ENCODE measurements at regions not wholly inside any gene's neighbourhood (a gene's known extent, or its start where the extent isn't known, plus 50 kb on each side); places are given as distances from the start of the nearest gene placed in this dataset.

GRCh38 chr10:28250782-28251181 is 52.1 kb downstream of the MPP7 start:
- Mint-ChIP-seq H3K4me3 (no peak overlapping the region), H3K36me3 (ENCODE audit: low read depth) (no peaks in the 10 kb centered on the region), H3K4me1 (peaks cover 4% of the 10 kb centered on the region), H3K27ac (no peak overlapping the region), H3K27me3 (peaks cover 4% of the 10 kb centered on the region), H3K9me3 (no peaks in the 10 kb centered on the region)
- DNase-seq, result peak; percentile 41
- intact Hi-C loops (cut with micrococcal nuclease), result loop anchor here (1.0 to 2.0 kb wide), 2 partner anchors 52 to 132 kb away; partner anchors contain the start of gene MPP7

GRCh38 chr10:28250358-28250757 is 52.5 kb downstream of the MPP7 start:
- H3K27ac Mint-ChIP-seq, result no peak overlapping the region
- H3K9me3 Mint-ChIP-seq, result no peaks in the 10 kb centered on the region
- H3K27me3 Mint-ChIP-seq, result peaks cover 4% of the 10 kb centered on the region
- H3K36me3 Mint-ChIP-seq (ENCODE audit: low read depth), result no peaks in the 10 kb centered on the region
- intact Hi-C loops (cut with micrococcal nuclease), result loop anchor here (1.0 to 2.0 kb wide), 2 partner anchors 52 to 132 kb away; partner anchors contain the start of gene MPP7
- no peak overlapping the region for H3K4me3 Mint-ChIP-seq
- peaks cover 4% of the 10 kb centered on the region for H3K4me1 Mint-ChIP-seq
- peak; percentile 30 for DNase-seq

- no peak overlapping the region for H3K27ac Mint-ChIP-seq
- intact Hi-C loops (cut with micrococcal nuclease), result no loop called here
- H3K36me3 Mint-ChIP-seq (ENCODE audit: low read depth), result no peaks in the 10 kb centered on the region
- peak; percentile 48 for DNase-seq
- H3K27me3 Mint-ChIP-seq, result peaks cover 4% of the 10 kb centered on the region
- peaks cover 4% of the 10 kb centered on the region for H3K4me1 Mint-ChIP-seq
- no peaks in the 10 kb centered on the region for H3K9me3 Mint-ChIP-seq
- H3K4me3 Mint-ChIP-seq, result no peak overlapping the region
Measured at GRCh38 chr10:28249512-28249911, 53.4 kb downstream of the MPP7 start.

- peaks cover 6% of the 10 kb centered on the region for H3K4me1 Mint-ChIP-seq
- intact Hi-C loops (cut with micrococcal nuclease), result no loop called here
- H3K36me3 Mint-ChIP-seq (ENCODE audit: low read depth), result no peaks in the 10 kb centered on the region
- H3K4me3 Mint-ChIP-seq, result no peak overlapping the region
- H3K9me3 Mint-ChIP-seq, result no peaks in the 10 kb centered on the region
- DNase-seq, result peak; percentile 53
- peaks cover 3% of the 10 kb centered on the region for H3K27me3 Mint-ChIP-seq
- H3K27ac Mint-ChIP-seq, result no peak overlapping the region
Measured at GRCh38 chr10:28248092-28248491, 54.8 kb downstream of the MPP7 start.

- DNase-seq, result no peak
- Mint-ChIP-seq H3K9me3 (no peaks in the 10 kb centered on the region), H3K27ac (no peak overlapping the region), H3K4me3 (no peak overlapping the region), H3K4me1 (peaks cover 6% of the 10 kb centered on the region), H3K27me3 (peaks cover 3% of the 10 kb centered on the region), H3K36me3 (ENCODE audit: low read depth) (no peaks in the 10 kb centered on the region)
- intact Hi-C loops (cut with micrococcal nuclease), result no loop called here
Measured at GRCh38 chr10:28246023-28246422, 56.8 kb downstream of the MPP7 start.

- H3K27ac Mint-ChIP-seq, result no peak overlapping the region
- no peak for DNase-seq
- peaks cover 3% of the 10 kb centered on the region for H3K27me3 Mint-ChIP-seq
- intact Hi-C loops (cut with micrococcal nuclease), result no loop called here
- no peaks in the 10 kb centered on the region for H3K9me3 Mint-ChIP-seq
- H3K4me3 Mint-ChIP-seq, result no peak overlapping the region
- no peaks in the 10 kb centered on the region for H3K36me3 Mint-ChIP-seq (ENCODE audit: low read depth)
- peaks cover 6% of the 10 kb centered on the region for H3K4me1 Mint-ChIP-seq
Measured at GRCh38 chr10:28243923-28244322, 58.9 kb downstream of the MPP7 start.

- H3K4me3 Mint-ChIP-seq, result no peak overlapping the region
- no peaks in the 10 kb centered on the region for H3K9me3 Mint-ChIP-seq
- H3K36me3 Mint-ChIP-seq (ENCODE audit: low read depth), result no peaks in the 10 kb centered on the region
- H3K27me3 Mint-ChIP-seq, result peaks cover 3% of the 10 kb centered on the region
- no peak for DNase-seq
- H3K27ac Mint-ChIP-seq, result no peak overlapping the region
- H3K4me1 Mint-ChIP-seq, result peaks cover 2% of the 10 kb centered on the region
- intact Hi-C loops (cut with micrococcal nuclease), result no loop called here
Measured at GRCh38 chr10:28242555-28243204, 60.2 kb downstream of the MPP7 start.

GRCh38 chr10:28241741-28242399 is 61.0 kb downstream of the MPP7 start:
- DNase-seq, result peak; percentile 80
- peaks cover 2% of the 10 kb centered on the region for H3K4me1 Mint-ChIP-seq
- intact Hi-C loops (cut with micrococcal nuclease), result loop anchor here (1.0 to 2.0 kb wide), 2 partner anchors 499 to 684 kb away; no protein-coding TSS in a partner anchor
- no peaks in the 10 kb centered on the region for H3K36me3 Mint-ChIP-seq (ENCODE audit: low read depth)
- no peaks in the 10 kb centered on the region for H3K9me3 Mint-ChIP-seq
- H3K4me3 Mint-ChIP-seq, result no peak overlapping the region
- H3K27me3 Mint-ChIP-seq, result peaks cover 3% of the 10 kb centered on the region
- H3K27ac Mint-ChIP-seq, result no peak overlapping the region

GRCh38 chr10:28240400-28240799 is 62.5 kb downstream of the MPP7 start:
- peaks cover 3% of the 10 kb centered on the region for H3K27me3 Mint-ChIP-seq
- intact Hi-C loops (cut with micrococcal nuclease), result loop anchor here (2.0 kb wide), 1 partner anchor 498 kb away; no protein-coding TSS in a partner anchor
- H3K36me3 Mint-ChIP-seq (ENCODE audit: low read depth), result no peaks in the 10 kb centered on the region

GRCh38 chr10:28236591-28236990 is 66.3 kb downstream of the MPP7 start:
- intact Hi-C loops (cut with micrococcal nuclease), result no loop called here
- H3K36me3 Mint-ChIP-seq (ENCODE audit: low read depth), result no peaks in the 10 kb centered on the region
- H3K4me1 Mint-ChIP-seq, result no peaks in the 10 kb centered on the region
- peaks cover 2% of the 10 kb centered on the region for H3K27me3 Mint-ChIP-seq
- no peak overlapping the region for H3K4me3 Mint-ChIP-seq
- DNase-seq, result no peak
- no peak overlapping the region for H3K27ac Mint-ChIP-seq
- no peaks in the 10 kb centered on the region for H3K9me3 Mint-ChIP-seq

More at GRCh38 chr10:28240400-28240799, 62.5 kb downstream of the MPP7 start:
- H3K27ac Mint-ChIP-seq, result no peak overlapping the region
- no peaks in the 10 kb centered on the region for H3K9me3 Mint-ChIP-seq
- H3K4me3 Mint-ChIP-seq, result no peak overlapping the region
- DNase-seq, result no peak
- H3K4me1 Mint-ChIP-seq, result peaks cover 2% of the 10 kb centered on the region

- H3K27ac Mint-ChIP-seq, result no peak overlapping the region
- H3K27me3 Mint-ChIP-seq, result peaks cover 12% of the 10 kb centered on the region
- H3K4me3 Mint-ChIP-seq, result no peak overlapping the region
- intact Hi-C loops (cut with micrococcal nuclease), result no loop called here
- H3K36me3 Mint-ChIP-seq (ENCODE audit: low read depth), result no peaks in the 10 kb centered on the region
- H3K9me3 Mint-ChIP-seq, result no peaks in the 10 kb centered on the region
- no peak for DNase-seq
- H3K4me1 Mint-ChIP-seq, result peaks cover 6% of the 10 kb centered on the region
Measured at GRCh38 chr10:28220811-28221210, 82.1 kb downstream of the MPP7 start.

- H3K36me3 Mint-ChIP-seq (ENCODE audit: low read depth), result no peaks in the 10 kb centered on the region
- H3K4me3 Mint-ChIP-seq, result no peak overlapping the region
- no peak overlapping the region for H3K27ac Mint-ChIP-seq
- peaks cover 6% of the 10 kb centered on the region for H3K4me1 Mint-ChIP-seq
- DNase-seq, result no peak
- H3K9me3 Mint-ChIP-seq, result no peaks in the 10 kb centered on the region
- intact Hi-C loops (cut with micrococcal nuclease), result loop anchor here (2.0 kb wide), 1 partner anchor 40 kb away; no protein-coding TSS in a partner anchor
- H3K27me3 Mint-ChIP-seq, result peaks cover 7% of the 10 kb centered on the region
Measured at GRCh38 chr10:28219251-28219650, 83.6 kb downstream of the MPP7 start.

- H3K4me1 Mint-ChIP-seq, result peaks cover 6% of the 10 kb centered on the region
- no peak for DNase-seq
- intact Hi-C loops (cut with micrococcal nuclease), result loop anchor here (2.0 kb wide), 1 partner anchor 39 kb away; no protein-coding TSS in a partner anchor
- no peaks in the 10 kb centered on the region for H3K36me3 Mint-ChIP-seq (ENCODE audit: low read depth)
- no peaks in the 10 kb centered on the region for H3K9me3 Mint-ChIP-seq
- no peak overlapping the region for H3K4me3 Mint-ChIP-seq
- peaks cover 7% of the 10 kb centered on the region for H3K27me3 Mint-ChIP-seq
- no peak overlapping the region for H3K27ac Mint-ChIP-seq
Measured at GRCh38 chr10:28217848-28218247, 85.0 kb downstream of the MPP7 start.

- Mint-ChIP-seq H3K27ac (no peak overlapping the region), H3K36me3 (ENCODE audit: low read depth) (no peaks in the 10 kb centered on the region), H3K4me3 (no peak overlapping the region), H3K27me3 (peaks cover 7% of the 10 kb centered on the region), H3K4me1 (peaks cover 6% of the 10 kb centered on the region), H3K9me3 (no peaks in the 10 kb centered on the region)
- no peak for DNase-seq
- intact Hi-C loops (cut with micrococcal nuclease), result no loop called here
Measured at GRCh38 chr10:28215930-28216329, 86.9 kb downstream of the MPP7 start.

Measured in activated CD4-positive, alpha-beta T cell treated with anti-CD3 and anti-CD28 coated beads, Interleukin-2, amount 10 ng/mL, durations not matched to agents 24 days and 14 days (primary cell).